OCI-LY3 (cell line): ENCODE measurements at regions not wholly inside any gene's neighbourhood (a gene's known extent, or its start where the extent isn't known, plus 50 kb on each side); places are given as distances from the start of the nearest gene placed in this dataset.

Source experiments
- CTCF ChIP-seq: fragments of 200-600, 300-600 bp; sonication (generic); IDR thresholded peaks from 2 replicates; pipeline ENCODE4 v1.5.1; 2014; ENCODE audit warnings: antibody characterized with exemption, low read length, low read depth
- EZH2phosphoT487 ChIP-seq: fragments of 200-600 bp; shearing (Covaris generic); IDR thresholded peaks from 2 replicates; pipeline ENCODE4 v1.6.1; 2018; ENCODE audit warnings: antibody characterized with exemption, mixed run types, low read depth

GRCh38 chr4:72899214-72899613 is 170.3 kb downstream of the COX18 start:
- TF ChIP-seq CTCF: no peak
- TF ChIP-seq EZH2phosphoT487: no peak
